Epidermal melanocyte (primary cell): ENCODE measurements at regions not wholly inside any gene's neighbourhood (a gene's known extent, or its start where the extent isn't known, plus 50 kb on each side); places are given as distances from the start of the nearest gene placed in this dataset.

ENCODE experiments used
- DNase-seq: peaks from one replicate; pipeline ENCODE4 v3.0.0; 2011; ENCODE audit warnings: low spot score; ENCODE audit not compliant: insufficient read length

- DNase-seq, result no peak
These were observed 146.0 kb downstream of the FOXA2 start for GRCh38 chr20:22438346-22438745.

- no peak for DNase-seq
These were observed 147.0 kb downstream of the FOXA2 start for GRCh38 chr20:22437354-22437753.

DNA sequence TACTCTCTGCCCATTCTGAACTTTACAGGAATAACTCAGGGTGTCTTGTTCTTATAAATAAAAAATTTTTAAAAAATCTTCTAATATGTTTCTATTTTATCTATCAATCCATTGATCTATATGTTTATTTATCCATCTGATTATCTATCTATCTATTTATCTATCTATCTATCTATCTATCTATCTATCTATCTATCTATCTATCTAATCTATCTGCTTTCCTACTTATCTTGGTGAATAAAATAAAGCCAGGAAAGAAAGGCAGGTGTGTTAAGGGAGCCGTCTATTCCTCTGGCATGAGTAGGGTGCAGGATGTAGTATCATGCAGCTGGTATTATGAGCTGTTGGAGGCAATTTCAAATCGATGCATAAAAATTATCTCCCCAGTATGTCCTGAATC lies 153.0 kb downstream of the FOXA2 start:
- no peak for DNase-seq

DNA sequence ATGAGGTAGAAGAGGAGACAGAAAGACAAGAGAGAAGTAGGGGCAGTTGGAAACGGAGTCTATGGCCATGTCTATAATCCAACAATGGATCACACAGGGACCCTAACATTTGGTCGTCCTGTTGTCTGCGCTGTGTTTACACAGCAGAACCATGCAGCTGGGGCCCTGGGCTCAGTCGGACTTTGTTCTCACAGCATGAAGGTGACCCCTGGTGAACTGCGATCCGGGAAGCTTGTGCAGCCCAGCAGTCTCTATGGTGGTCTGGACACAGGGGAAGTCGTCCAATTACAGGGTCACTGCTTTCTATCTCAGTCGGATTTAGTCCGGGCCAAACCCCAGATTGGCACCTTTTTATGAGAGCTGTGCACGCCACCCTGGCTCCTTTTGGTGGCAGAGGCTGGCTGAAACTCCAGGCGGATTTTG lies 153.6 kb downstream of the FOXA2 start:
- DNase-seq, result no peak

GRCh38 chr20:22430154-22430745 lies 154.1 kb downstream of the FOXA2 start:
- DNase-seq, result no peak

- no peak for DNase-seq
These were observed 154.9 kb downstream of the FOXA2 start for GRCh38 chr20:22429175-22430153.

- DNase-seq, result no peak
These were observed 156.3 kb downstream of the FOXA2 start for GRCh38 chr20:22428051-22428450.

DNA sequence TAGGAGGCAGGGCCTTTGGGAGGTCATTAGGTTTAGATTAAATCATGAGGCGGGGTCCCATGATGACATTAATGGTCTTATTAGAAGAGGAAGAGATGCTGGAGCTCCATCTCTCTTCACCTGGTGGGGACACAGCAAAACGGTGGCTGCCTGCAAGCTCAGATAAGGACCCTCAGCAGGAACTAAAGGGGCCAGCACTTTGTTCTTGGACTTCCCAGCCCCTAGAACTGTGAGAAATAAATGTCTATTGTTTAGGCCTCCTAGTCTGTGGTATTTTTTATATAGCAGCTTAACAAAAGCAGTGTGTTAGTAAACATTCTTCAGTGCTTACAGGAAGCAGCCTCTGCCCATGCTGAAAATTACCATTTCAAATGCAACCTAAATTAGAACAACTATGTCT lies 157.6 kb downstream of the FOXA2 start:
- DNase-seq, result no peak

DNA sequence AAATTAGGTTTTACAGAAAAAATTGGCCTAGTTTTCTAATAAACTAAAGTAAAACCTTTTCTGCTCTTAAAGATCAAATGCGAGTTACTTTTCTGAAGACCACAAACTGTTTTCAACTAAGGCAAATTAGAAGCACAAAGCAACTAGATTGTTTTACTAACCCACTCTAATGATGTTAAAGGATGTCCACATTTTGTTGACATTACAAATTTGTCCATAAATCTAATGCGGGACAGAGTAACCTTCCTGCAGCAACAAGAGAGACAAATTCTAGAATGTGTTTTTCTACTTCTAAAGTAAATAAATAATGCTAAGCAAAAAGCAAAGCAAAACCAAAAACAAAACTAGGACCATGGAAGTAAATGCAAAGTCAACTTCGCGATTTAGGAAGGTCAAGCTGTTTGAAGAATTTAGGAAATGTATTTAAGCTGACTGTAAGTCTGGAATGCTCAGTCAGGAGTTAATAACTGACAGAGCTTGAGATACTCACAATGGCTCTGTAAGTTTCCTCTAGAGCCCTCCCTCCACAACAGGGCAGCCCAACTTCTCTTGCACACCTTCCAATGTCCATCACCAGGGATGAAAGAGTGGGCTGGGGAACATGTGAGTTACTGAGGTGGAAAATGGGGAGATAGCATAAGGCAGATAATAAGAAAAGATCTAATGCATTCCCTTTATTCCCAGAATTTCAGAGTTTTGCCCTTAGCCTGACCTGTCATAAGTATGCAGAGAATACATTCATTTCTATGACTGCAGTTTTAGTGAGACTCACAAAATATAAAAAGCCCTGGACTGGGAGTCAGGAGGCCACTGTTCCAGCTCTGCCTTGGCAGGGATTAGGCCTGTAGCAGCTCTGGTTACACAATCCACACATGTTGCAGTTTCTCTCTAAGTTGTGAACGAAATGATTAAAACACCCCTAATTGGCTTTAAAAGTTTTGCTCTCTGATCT lies 158.8 kb downstream of the FOXA2 start:
- no peak for DNase-seq

DNA sequence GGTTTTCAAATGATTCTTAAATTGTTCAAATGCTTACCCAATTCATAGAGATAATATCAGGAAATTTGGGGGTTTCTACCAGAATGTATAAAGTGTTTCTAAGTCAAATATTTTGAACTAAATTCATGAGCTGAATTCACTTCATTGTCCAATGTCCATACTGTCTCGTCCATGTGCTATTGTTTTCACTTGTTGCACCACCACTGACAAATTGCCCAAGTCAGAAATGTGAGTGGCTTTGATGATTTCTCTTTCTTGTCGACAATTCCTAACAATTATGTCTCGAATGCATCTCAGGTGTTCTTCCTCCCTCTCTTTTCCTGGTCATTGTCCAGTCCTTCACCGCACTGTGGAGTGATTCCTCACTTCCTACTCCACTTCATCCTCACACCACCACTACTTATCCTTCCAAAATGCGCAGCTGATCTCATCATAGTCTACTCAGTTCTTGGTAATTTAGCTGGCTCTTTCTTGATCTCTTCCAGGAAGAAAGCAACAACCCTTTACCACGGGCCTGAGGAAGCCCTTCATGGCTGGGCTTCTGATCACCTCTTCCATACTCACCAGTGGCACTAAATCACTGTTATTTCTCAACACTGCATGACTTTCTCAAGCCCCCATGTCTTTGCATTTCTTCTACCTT lies 161.1 kb downstream of the FOXA2 start:
- no peak for DNase-seq

DNA sequence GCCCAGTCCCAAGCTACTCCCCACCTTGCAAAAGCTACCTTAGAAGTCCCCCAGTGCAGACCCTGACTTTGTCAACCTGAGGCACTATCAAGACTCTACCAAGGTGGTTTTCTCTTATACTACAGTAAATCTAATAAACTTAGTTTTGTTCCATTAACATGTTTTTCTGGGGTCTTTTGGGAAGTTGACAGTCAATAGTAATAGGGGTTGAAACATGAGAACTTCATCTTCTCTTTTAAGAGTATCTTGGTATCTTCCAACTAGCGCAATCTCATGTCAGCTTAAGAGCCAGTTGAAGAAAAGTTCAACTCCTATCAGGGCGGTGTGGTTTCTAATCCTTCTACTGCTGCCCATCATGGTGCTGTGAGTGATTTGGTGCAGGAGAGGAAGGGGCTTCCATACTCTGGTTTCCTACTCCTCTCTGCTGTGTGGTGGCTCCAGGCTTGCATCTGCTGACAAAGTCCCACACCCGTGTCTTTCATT lies 164.2 kb downstream of the FOXA2 start:
- no peak for DNase-seq

- DNase-seq, result no peak
These were observed 165.6 kb downstream of the FOXA2 start for GRCh38 chr20:22418738-22419137.

DNA sequence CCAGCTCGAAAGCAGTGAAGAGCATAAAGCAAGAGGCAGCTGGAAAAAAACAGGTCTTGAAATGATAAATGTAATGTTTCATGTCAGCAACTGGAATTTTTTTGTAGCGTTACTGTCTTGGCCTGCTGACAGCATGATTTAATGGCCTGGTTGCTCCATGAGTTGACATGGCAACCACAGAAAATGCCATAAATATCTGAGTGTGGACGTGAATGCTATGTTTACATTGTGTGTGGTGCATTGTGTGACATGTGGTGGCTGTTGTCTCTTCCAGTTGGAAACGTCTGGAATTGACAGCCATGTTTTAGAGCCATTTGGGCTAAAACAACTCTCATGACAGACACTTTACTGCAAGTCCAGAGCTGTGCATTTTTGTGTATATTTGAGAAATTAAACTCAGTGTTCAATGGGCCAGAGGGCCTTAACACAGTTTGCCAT lies 170.0 kb downstream of the FOXA2 start:
- DNase-seq, result no peak

DNA sequence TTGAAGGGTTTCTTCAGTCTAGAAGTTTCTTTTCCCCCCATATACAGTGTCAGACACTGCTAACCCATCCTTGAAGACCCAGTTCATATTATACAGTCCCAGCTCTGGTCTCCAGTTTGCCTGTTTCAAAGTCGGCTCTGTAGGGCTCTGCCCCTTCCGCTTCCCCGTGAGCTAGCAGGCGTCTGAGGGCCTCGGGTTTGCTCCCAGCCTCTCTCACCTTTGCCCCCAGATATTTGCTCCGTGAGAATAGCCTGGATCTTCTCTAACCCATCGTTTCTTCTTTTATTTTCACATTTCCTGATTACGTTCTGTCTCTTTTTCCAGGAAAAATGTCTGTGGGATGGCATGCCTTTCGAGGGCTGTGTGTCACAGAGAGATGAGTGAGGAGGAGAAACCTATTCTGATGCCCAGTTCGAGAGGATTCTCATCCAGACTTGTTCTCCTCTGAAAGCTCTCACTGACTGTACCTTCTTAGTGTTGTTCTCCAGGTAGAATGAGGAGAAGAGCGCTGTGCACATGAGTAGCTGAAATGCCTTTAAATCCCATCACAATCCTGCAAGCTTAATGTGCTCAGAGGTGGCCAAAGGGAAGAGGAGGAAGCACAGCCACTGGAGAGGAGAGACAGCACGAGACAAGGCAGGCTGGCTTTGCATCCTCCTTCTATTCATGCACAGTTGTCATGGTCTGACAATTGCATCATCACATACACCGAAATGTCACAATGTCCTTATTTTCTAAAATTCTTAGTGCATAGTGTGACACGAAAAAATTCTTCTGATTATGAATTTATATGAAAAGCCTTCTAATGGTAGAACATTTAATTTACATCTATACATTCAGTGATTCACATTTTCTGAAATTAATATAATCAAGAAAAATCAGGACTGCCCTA lies 171.1 kb downstream of the FOXA2 start:
- no peak for DNase-seq

DNA sequence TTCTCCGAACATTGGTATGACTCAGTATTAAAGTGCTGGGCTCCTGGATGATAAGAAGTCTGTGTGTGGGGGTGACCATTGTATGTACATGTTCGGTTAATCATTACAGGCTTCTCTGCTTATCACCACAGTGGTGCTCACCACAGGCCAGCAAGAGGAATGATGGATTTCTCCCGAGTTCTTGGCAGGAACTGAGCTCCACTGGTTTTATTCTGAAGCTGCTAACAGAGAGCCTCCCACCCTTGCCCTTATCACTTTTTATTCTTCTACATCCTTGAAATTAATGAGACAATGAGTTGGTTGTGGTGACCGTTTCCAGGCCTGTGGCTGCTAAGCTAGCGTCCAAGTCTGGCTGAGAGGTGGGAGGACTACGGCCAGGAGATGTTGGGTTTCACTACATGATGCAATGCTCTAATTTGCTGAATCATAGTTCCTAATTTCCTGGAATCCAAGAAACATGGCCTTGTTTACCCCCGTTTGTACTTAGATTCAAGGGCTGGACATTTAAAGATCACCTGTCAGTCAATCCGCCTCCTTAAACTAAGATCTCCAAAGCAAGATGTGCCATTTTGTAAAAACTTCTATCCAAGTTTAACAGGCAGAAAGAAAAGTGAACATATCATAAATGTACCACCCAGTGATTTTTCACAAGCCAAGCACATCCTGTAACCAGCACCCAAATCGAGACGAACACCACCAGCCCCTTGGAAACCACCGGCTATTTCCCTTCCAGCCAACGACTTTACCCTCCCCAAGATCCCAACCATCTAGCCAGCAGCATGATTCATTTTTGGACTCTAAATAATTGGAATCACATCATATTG lies 172.5 kb downstream of the FOXA2 start:
- no peak for DNase-seq

GRCh38 chr20:22411286-22411626 lies 173.1 kb downstream of the FOXA2 start:
- DNase-seq, result no peak

DNA sequence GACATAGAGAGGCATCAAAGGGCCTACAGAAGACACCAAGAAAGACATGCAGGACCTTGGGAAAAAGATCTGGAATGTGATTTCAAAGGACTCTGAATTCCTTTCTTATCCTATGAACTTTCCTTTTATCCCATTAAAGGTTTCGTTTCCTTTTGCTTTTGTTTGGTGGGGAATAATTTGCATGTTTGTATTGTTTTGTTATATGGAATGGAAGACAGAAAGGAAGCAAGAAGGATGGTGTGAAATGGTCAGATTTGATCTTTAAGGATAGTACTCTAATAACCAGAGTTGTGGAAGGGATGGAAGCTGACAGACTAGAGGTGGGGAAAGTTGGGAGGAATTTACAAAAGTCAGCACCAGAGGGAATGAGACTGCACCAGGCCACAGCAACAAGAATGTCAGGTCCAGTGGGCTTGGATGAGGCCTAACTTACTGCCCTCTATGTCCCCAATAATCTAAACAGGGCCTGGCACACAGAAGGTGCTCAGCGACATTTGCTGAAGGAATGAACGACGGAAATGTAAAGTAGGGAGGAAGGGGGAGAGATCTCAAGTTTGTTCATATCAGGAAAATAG lies 173.7 kb downstream of the FOXA2 start:
- DNase-seq, result no peak

- no peak for DNase-seq
These were observed 175.6 kb downstream of the FOXA2 start for GRCh38 chr20:22408521-22409402.
